ENCODE measurements at regions not wholly inside any gene's neighbourhood (a gene's known extent, or its start where the extent isn't known, plus 50 kb on each side); places are given as distances from the start of the nearest gene placed in this dataset.

GRCh38 chr14:49287004-49287403 is 299.2 kb downstream of the RPS29 start:
- TF ChIP-seq POLR2A (IDR thresholded peaks at IDR 0.05; ENCODE audit: borderline replicate concordance, extremely low read depth, insufficient read depth, insufficient read length) (no peak), CBX3 (IDR thresholded peaks at IDR 0.05; ENCODE audit: low read depth) (no peak), POLR2AphosphoS5 (IDR thresholded peaks at IDR 0.05; ENCODE audit: low read depth, low read length) (no peak), ZNF274 (IDR thresholded peaks at IDR 0.05; ENCODE audit: low read depth, low read length) (no peak), JUND (IDR thresholded peaks at IDR 0.05) (no peak), RAD21 (IDR thresholded peaks at IDR 0.05; ENCODE audit: low read depth) (no peak)
- TF ChIP-seq, protein P1, sequence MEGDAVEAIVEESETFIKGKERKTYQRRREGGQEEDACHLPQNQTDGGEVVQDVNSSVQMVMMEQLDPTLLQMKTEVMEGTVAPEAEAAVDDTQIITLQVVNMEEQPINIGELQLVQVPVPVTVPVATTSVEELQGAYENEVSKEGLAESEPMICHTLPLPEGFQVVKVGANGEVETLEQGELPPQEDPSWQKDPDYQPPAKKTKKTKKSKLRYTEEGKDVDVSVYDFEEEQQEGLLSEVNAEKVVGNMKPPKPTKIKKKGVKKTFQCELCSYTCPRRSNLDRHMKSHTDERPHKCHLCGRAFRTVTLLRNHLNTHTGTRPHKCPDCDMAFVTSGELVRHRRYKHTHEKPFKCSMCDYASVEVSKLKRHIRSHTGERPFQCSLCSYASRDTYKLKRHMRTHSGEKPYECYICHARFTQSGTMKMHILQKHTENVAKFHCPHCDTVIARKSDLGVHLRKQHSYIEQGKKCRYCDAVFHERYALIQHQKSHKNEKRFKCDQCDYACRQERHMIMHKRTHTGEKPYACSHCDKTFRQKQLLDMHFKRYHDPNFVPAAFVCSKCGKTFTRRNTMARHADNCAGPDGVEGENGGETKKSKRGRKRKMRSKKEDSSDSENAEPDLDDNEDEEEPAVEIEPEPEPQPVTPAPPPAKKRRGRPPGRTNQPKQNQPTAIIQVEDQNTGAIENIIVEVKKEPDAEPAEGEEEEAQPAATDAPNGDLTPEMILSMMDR (IDR thresholded peaks at IDR 0.05 in 2 of 3, conservative IDR thresholded peaks at IDR 0.05 in 1 of 3; ENCODE audit: borderline replicate concordance in 1 of 3, insufficient read depth in 1 of 3, low read depth in 2 of 3, low read length in 2 of 3) = no peak
